CD4-positive, alpha-beta memory T cell (primary cell): ENCODE measurements at regions not wholly inside any gene's neighbourhood (a gene's known extent, or its start where the extent isn't known, plus 50 kb on each side); places are given as distances from the start of the nearest gene placed in this dataset.
A peak's percentile ranks its signal among the peaks of the same experiment; 100 is the strongest.

Source experiments
- CTCF ChIA-PET: fragments of 350-600 bp; sonication (Branson Sonifier 250); formaldehyde crosslinking; loops from one replicate; lab custom pipeline; 2021; ENCODE audit warnings: inconsistent platforms; ENCODE audit not compliant: partially characterized antibody; lab: Charles Lee
- POLR2A ChIA-PET: fragments of 350-600 bp; sonication (Branson Sonifier 250); formaldehyde crosslinking; loops from one replicate; lab custom pipeline; 2021; ENCODE audit not compliant: partially characterized antibody; lab: Charles Lee
- DNase-seq, 5 donors: peaks; one replicate each; pipeline versions ENCODE4 v3.0.0 to v3.0.0-alpha.2; 2020 to 2022; ENCODE audit warnings: mixed read lengths in 1 of 5
- H3K27ac ChIP-seq: one replicate; pipeline ENCODE4 v1.7.0; 2013; ENCODE audit warnings: low read depth, low read length
- H3K27me3 ChIP-seq: 2 replicates; pipeline ENCODE4 v1.7.0; 2013; ENCODE audit warnings: mild to moderate bottlenecking, low read length, moderate library complexity; ENCODE audit not compliant: insufficient read depth
- H3K36me3 ChIP-seq: 2 replicates; pipeline ENCODE4 v1.7.0; 2013; ENCODE audit warnings: mild to moderate bottlenecking, low read length, moderate library complexity; ENCODE audit not compliant: insufficient read depth
- H3K4me1 ChIP-seq: 2 replicates; pipeline ENCODE4 v1.7.0; 2013; ENCODE audit warnings: mild to moderate bottlenecking, low read length, moderate library complexity; ENCODE audit not compliant: insufficient read depth
- H3K4me3 ChIP-seq, 2 donors: one replicate each; pipeline ENCODE4 v1.7.0; 2013; ENCODE audit warnings: low read length in 2 of 2, mild to moderate bottlenecking in 1 of 2
- H3K9me3 ChIP-seq, 2 donors: one replicate each; pipeline ENCODE4 v1.7.0; 2013; ENCODE audit warnings: low read length in 2 of 2, control low read depth in 1 of 2; ENCODE audit not compliant: control insufficient read depth in 1 of 2
- H3K27ac Mint-ChIP-seq, 7 donors: one replicate each; pipeline ENCODE4 v1.8.0; 2020 to 2021; ENCODE audit warnings: mixed read lengths in 7 of 7, mild to moderate bottlenecking in 6 of 7, inconsistent platforms in 3 of 7, moderate library complexity in 3 of 7
- H3K27me3 Mint-ChIP-seq, 2 donors: one replicate each; pipeline ENCODE4 v1.8.0; 2020 to 2021; ENCODE audit warnings: mixed read lengths in 2 of 2
- H3K36me3 Mint-ChIP-seq, 2 donors: one replicate each; pipeline ENCODE4 v1.8.0; 2020 to 2021; ENCODE audit warnings: mixed read lengths in 2 of 2, inconsistent platforms in 1 of 2, mild to moderate bottlenecking in 1 of 2
- H3K4me1 Mint-ChIP-seq, 4 donors: one replicate each; pipeline ENCODE4 v1.8.0; 2020 to 2021; ENCODE audit warnings: mixed read lengths in 4 of 4, mild to moderate bottlenecking in 1 of 4
- H3K4me3 Mint-ChIP-seq, 8 donors: one replicate each; pipeline ENCODE4 v1.8.0; 2020 to 2021; ENCODE audit warnings: mixed read lengths in 8 of 8, mild to moderate bottlenecking in 7 of 8, moderate library complexity in 6 of 8, inconsistent platforms in 3 of 8
- H3K9me3 Mint-ChIP-seq, 8 donors: one replicate each; pipeline ENCODE4 v1.8.0; 2020 to 2021; ENCODE audit warnings: mixed read lengths in 8 of 8, mild to moderate bottlenecking in 5 of 8, inconsistent platforms in 3 of 8, moderate library complexity in 1 of 8
- intact Hi-C: fragments of 100-400 bp; cut with micrococcal nuclease; formaldehyde crosslinking; loops from one replicate; pipeline ENCODE4 v1.15.1; 2023

DNA sequence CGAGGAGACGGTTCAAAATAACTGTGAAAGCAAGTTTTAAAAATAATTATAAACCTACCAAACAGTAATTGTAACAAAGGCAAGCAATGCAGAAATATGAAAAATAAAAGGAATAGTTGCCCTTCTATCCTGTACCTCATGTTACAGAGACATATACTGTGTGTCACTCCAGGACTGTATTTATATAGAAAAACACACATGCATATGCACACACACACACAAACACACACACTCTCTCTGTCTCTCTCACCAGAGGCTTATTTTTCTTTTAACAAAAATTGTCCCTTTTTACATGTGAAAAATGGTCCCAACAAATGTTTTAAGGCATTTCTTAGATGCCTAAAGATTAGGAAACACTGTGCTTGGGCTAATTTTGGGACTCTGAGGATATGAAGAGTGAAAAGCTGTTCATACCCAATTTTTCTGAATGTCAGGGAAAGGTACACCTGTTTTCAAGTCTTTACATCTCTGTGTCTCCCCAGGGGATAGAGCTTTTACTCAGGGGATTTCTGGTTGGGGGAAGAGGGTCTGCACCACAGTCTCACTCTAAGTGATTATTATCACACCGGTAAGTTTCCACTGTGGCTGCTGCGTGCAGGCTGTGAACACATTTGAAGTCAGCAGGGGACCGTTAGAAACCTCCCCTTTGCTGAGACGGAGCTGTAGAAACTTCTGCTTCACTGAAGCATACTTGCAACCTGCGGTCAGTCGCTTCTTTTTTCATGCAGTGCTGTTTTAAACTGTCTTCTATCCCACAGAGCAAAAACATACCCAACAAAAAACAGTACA, 51.4 kb upstream of the SPAG16 start:
- peak overlapping the region in 1 of 2 donors; percentile 5 for H3K4me3 ChIP-seq
- peak overlapping the region in 6 of 8 donors; percentile 10 to 56 (median 38) for H3K4me3 Mint-ChIP-seq
- H3K36me3 Mint-ChIP-seq: no peaks in the 10 kb centered on the region
- H3K27ac Mint-ChIP-seq: peak overlapping the region in 6 of 7 donors; percentile 3 to 61 (median 28)
- peaks cover 0 to 5% of the 10 kb centered on the region in 2 donors for H3K27me3 Mint-ChIP-seq
- ChIA-PET POLR2A (interaction anchor here (0.9 to 1.2 kb wide), 2 partner anchors 8 to 80 kb away, joined by 3 read pairs; no protein-coding TSS in a partner anchor), CTCF (no interaction called here)
- no peaks in the 10 kb centered on the region for H3K9me3 Mint-ChIP-seq
- DNase-seq: peak in 4 of 5 donors; percentile 11 to 57 (median 16)
- no peaks in the 10 kb centered on the region for H3K9me3 ChIP-seq
- no peaks in the 10 kb centered on the region for H3K27me3 ChIP-seq
- H3K4me1 ChIP-seq: no peaks in the 10 kb centered on the region
- intact Hi-C loops: loop anchor here (2.0 to 5.0 kb wide), 2 partner anchors 80 to 456 kb away; no protein-coding TSS in a partner anchor
- H3K36me3 ChIP-seq: no peaks in the 10 kb centered on the region
- H3K27ac ChIP-seq: peak overlapping the region; percentile 23
- H3K4me1 Mint-ChIP-seq: peaks cover 7 to 18% (median 12%) of the 10 kb centered on the region in 4 donors

DNA sequence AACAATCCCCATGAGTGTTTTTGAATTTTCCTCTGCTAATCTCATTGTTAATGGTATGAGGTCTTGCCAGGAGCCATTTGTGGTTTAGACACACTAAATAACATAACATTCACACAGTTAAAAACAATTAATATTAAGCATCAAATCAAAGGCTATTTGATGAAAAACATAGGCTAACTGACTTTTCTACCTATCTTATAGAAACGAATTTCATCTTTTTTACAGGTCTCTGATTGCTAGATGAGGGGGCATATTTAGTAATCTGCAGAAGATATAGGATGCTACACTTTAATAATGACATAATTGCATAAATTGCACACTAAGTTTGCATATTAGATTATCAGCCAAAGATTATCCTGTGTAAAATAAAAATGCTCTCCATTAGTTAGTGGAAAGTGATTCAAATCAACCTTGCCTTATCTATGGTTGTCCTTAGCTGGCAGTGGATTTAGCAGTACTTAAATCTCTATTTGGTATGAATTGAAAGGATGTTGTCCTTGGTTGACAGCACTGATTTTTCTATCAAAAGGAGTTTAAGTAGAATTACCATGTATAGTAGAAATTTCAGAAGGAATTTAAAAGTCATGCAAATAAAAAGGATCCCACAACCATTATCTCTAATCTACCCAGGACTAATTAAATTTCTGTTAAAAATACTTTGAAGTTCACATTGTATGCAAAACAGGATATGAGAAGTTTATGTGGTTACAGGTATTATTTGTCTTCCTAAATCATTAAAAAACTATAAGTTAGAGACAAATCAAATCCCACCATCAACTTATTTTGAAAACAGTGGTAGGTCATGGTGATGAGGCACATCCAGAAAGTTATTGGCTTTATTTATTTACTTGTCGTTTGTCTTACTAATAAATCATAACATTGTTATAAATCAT, 50.6 kb upstream of the SPAG16 start:
- Histone ChIP-seq H3K36me3 (no peaks in the 10 kb centered on the region), H3K9me3 (no peaks in the 10 kb centered on the region), H3K27ac (no peak overlapping the region), H3K4me1 (no peaks in the 10 kb centered on the region), H3K27me3 (no peaks in the 10 kb centered on the region), H3K4me3 (no peak overlapping the region)
- POLR2A ChIA-PET: interaction anchor here (0.9 to 1.2 kb wide), 2 partner anchors 8 to 81 kb away, joined by 3 read pairs; no protein-coding TSS in a partner anchor
- CTCF ChIA-PET: interaction anchor here (0.9 kb wide), 1 partner anchor 17 kb away, joined by 3 read pairs; no protein-coding TSS in a partner anchor
- DNase-seq: no peak
- Mint-ChIP-seq H3K27me3 (peaks cover 1 to 6% of the 10 kb centered on the region in 2 donors), H3K9me3 (no peaks in the 10 kb centered on the region), H3K27ac (peak overlapping the region in 2 of 7 donors; percentile 29 to 61), H3K4me1 (peaks cover 7 to 18% (median 12%) of the 10 kb centered on the region in 4 donors), H3K4me3 (peak overlapping the region in 5 of 8 donors; percentile 10 to 56 (median 28)), H3K36me3 (no peaks in the 10 kb centered on the region)
- intact Hi-C loops: loop anchor here (2.0 to 5.0 kb wide), 2 partner anchors 81 to 456 kb away; no protein-coding TSS in a partner anchor
